T-helper 17 cell (primary cell): ENCODE measurements at regions not wholly inside any gene's neighbourhood (a gene's known extent, or its start where the extent isn't known, plus 50 kb on each side); places are given as distances from the start of the nearest gene placed in this dataset.

Source experiments
- ATAC-seq: fragments of 150-1000 bp; cut with Tn5 transposase; 2 replicates; pipeline ENCODE4 v1.10.0; 2021; ENCODE audit warnings: mild to moderate bottlenecking, moderate library complexity
- DNase-seq, 3 donors: peaks; one replicate each; pipeline versions ENCODE4 v3.0.0 to v3.0.0-alpha.2; 2020 to 2021
- H3K9me3 ChIP-seq: one replicate; pipeline ENCODE4 v1.7.0; 2013; ENCODE audit warnings: low read length, mild to moderate bottlenecking; ENCODE audit not compliant: control insufficient read depth, poor library complexity, severe bottlenecking
- H3K27ac Mint-ChIP-seq: one replicate; pipeline ENCODE4 v1.8.0; 2022; ENCODE audit warnings: mild to moderate bottlenecking, moderate library complexity, mixed read lengths
- H3K27me3 Mint-ChIP-seq: one replicate; pipeline ENCODE4 v1.8.0; 2022; ENCODE audit warnings: mixed read lengths
- H3K36me3 Mint-ChIP-seq: one replicate; pipeline ENCODE4 v1.8.0; 2022; ENCODE audit warnings: low read depth, mixed read lengths
- H3K4me1 Mint-ChIP-seq: one replicate; pipeline ENCODE4 v1.8.0; 2022; ENCODE audit warnings: mild to moderate bottlenecking, mixed read lengths
- H3K4me3 Mint-ChIP-seq: one replicate; pipeline ENCODE4 v1.8.0; 2022; ENCODE audit warnings: mild to moderate bottlenecking, moderate library complexity, mixed read lengths

DNA sequence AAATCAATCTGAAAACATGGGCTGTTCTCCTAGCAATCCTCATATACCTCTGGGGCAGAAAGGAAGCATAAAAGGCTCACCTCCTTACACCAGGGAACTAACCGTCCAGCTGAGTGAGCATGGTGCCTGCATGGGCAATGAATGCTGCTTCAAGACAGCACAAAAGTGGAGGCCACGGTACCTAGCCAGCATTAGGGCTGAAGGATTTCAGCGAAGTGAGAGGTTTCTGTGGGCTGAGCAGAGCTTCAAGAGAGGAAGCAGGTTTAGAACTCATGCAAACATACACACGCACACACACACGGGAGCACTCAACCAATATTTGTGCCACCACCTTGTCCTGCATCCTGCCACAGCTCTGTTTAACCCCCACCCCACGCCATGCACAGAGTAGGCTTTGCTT is 838.5 kb upstream of the TMEM132C start:
- ATAC-seq (no peak), DNase-seq (no peak)
- Mint-ChIP-seq H3K27ac (no peak overlapping the region), H3K27me3 (no peaks in the 10 kb centered on the region), H3K36me3 (peaks cover 2% of the 10 kb centered on the region), H3K4me1 (no peaks in the 10 kb centered on the region), H3K4me3 (no peak overlapping the region)
- H3K9me3 ChIP-seq, result no peaks in the 10 kb centered on the region

DNA sequence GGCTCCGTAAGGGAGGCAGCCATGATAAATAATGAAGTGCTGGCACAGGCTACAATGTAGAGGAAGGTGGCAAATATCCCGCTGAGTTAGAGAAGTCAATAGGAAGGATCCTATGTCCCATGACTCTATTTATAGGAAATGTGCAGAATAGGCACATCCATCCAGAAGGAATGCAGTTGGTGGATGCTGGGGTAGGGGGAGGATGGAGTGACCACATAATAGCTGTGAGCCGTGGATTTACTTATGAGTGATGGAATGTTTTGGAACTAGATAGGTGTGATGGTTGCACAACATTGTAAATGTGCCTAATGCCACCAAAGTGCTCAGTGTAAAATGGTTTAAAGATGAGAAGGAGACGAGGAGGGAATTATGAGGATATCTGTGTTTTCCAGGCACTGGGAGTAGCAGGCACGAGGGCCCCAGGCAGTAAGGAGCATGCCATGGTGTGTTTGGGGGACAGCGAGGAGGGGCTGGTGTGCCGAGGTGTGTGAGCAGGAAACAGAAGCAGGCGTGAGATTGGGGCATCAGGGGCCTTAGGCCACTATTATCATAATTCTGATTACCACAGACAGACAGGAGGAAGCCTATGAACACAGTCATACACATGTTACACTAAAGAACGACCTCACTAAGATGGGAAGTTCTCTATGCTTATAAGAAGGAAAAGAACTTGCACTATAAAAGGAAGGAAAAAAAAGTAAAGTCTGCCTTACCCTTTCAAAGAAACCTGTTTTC is 837.3 kb upstream of the TMEM132C start:
- peaks cover 2% of the 10 kb centered on the region for H3K36me3 Mint-ChIP-seq
- DNase-seq, result no peak
- H3K27ac Mint-ChIP-seq, result no peak overlapping the region
- no peaks in the 10 kb centered on the region for H3K27me3 Mint-ChIP-seq
- H3K9me3 ChIP-seq, result no peaks in the 10 kb centered on the region
- H3K4me1 Mint-ChIP-seq, result no peaks in the 10 kb centered on the region
- H3K4me3 Mint-ChIP-seq, result no peak overlapping the region
- no peak for ATAC-seq

DNA sequence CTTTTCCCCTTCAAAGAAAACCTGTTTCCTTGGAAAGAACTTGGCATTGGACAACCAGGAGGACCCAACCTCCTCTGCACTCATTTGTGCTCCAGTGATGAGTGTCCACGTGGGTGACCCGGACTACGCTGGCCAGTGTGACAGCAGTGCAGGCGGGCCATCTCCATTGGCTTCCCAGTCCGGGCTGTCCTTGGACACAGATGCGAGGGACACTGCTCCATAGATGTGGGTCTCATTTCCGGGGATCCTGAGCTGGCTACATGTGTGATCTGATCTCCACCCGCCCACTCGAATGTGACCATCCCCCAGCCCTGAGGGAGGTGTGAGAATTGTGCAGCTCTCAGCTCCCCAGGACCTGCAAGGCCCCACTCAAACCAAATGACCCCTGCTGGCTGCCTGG is 836.6 kb upstream of the TMEM132C start:
- Mint-ChIP-seq H3K27me3 (no peaks in the 10 kb centered on the region), H3K36me3 (peaks cover 2% of the 10 kb centered on the region), H3K4me3 (no peak overlapping the region), H3K27ac (no peak overlapping the region), H3K4me1 (no peaks in the 10 kb centered on the region)
- H3K9me3 ChIP-seq, result no peaks in the 10 kb centered on the region
- DNase-seq (no peak), ATAC-seq (no peak)

DNA sequence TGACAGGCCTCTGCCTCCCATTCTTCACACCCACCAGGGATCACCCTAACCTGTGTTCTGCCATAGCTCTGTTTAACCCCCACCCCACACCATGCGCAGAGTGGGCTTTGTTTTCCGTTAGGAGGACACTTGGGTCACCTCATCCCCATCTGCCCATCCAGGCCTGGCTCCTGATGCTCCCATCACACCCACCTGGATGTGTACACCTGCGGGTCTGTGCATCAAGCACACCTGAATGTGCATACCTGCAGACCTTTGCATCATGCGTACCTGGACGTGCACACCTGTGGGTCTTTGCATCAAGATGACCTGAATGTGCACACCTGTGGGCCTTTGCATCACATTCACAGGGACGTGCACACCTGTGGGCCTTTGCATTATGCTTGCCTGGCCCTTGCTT is 835.8 kb upstream of the TMEM132C start:
- no peak for ATAC-seq
- H3K36me3 Mint-ChIP-seq, result peaks cover 2% of the 10 kb centered on the region
- H3K27me3 Mint-ChIP-seq, result no peaks in the 10 kb centered on the region
- H3K4me1 Mint-ChIP-seq, result no peaks in the 10 kb centered on the region
- DNase-seq, result no peak
- H3K4me3 Mint-ChIP-seq, result no peak overlapping the region
- H3K9me3 ChIP-seq, result no peaks in the 10 kb centered on the region
- peak overlapping the region; percentile 24 for H3K27ac Mint-ChIP-seq

DNA sequence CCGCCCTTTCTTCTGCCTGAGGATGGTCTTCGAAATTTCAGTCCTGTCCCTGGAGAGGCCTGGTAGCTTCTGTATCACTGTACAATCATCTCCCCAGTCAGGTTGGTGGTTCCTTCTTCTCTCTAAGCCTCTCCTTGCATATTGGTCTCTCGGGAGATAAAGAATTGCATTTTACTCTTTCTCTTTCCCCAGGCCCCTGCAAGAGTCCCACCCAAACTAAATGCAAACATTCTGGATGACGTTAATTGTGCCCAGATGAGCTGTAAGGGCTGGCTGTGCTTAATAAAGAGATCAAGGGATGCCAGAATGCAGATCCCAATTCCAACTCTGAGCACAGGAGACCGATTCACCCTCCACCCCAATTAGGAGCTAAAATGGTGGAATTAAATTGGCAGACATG is 835.4 kb upstream of the TMEM132C start:
- H3K4me1 Mint-ChIP-seq, result no peaks in the 10 kb centered on the region
- no peak for DNase-seq
- no peaks in the 10 kb centered on the region for H3K27me3 Mint-ChIP-seq
- no peak overlapping the region for H3K4me3 Mint-ChIP-seq
- peak overlapping the region; percentile 24 for H3K27ac Mint-ChIP-seq
- no peak for ATAC-seq
- H3K36me3 Mint-ChIP-seq, result peaks cover 2% of the 10 kb centered on the region
- no peaks in the 10 kb centered on the region for H3K9me3 ChIP-seq

DNA sequence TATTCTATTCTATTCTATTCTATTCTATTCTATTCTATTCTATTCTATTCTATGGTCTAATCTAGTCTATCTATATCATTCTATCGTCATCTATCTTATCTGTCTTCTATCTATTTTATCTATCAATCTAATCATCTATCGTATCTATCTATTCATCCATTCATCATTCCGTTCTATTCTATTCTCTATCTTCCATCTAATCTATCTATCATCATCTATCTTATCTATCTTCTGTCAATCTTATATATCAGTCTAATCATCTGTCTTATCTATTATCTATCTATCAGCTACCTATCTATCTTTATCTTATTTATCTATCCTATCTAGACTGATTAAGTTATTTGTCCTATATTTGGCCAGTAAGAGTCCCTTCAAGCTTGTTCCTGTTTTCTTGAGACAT is 831.5 kb upstream of the TMEM132C start:
- DNase-seq (no peak), ATAC-seq (no peak)
- H3K4me3 Mint-ChIP-seq, result no peak overlapping the region
- H3K9me3 ChIP-seq, result no peaks in the 10 kb centered on the region
- no peaks in the 10 kb centered on the region for H3K4me1 Mint-ChIP-seq
- H3K36me3 Mint-ChIP-seq, result no peaks in the 10 kb centered on the region
- H3K27me3 Mint-ChIP-seq, result no peaks in the 10 kb centered on the region
- H3K27ac Mint-ChIP-seq, result no peak overlapping the region

DNA sequence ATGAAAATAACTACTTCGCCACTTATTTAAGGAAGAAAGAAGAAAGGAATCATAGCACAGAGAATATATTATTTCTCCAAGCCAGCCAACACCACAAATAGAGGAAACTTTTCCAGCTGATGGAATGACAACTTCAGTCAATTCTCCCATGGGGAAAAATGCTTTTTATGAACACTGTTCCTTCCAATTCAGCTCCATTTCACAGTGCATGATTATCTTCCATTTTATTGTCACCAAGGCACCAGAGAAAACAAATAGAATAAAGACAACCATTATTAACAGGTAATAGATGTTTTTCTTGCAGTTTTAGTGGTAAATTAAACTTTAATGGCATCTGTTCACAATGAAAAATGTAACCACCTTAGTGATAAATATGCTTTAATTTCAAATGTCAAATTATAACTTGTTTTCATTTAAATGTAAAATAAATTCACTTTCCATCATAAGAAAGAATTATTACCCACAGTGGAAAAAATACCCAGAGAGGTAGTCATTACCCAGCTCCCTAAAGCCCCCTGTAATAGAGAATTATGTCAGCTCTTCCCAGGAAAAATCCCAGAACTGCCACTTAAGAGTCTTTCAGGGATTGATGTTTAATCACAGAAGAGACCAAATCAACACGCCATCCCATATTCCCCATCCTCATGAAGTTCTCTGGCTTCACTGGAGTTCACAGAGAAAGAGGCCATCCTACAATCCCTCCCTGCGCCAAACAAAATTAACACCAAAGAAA is 828.3 kb upstream of the TMEM132C start:
- no peak overlapping the region for H3K4me3 Mint-ChIP-seq
- no peaks in the 10 kb centered on the region for H3K36me3 Mint-ChIP-seq
- H3K27me3 Mint-ChIP-seq, result no peaks in the 10 kb centered on the region
- H3K27ac Mint-ChIP-seq, result no peak overlapping the region
- DNase-seq, result no peak
- no peaks in the 10 kb centered on the region for H3K4me1 Mint-ChIP-seq
- ATAC-seq, result no peak
- no peaks in the 10 kb centered on the region for H3K9me3 ChIP-seq

DNA sequence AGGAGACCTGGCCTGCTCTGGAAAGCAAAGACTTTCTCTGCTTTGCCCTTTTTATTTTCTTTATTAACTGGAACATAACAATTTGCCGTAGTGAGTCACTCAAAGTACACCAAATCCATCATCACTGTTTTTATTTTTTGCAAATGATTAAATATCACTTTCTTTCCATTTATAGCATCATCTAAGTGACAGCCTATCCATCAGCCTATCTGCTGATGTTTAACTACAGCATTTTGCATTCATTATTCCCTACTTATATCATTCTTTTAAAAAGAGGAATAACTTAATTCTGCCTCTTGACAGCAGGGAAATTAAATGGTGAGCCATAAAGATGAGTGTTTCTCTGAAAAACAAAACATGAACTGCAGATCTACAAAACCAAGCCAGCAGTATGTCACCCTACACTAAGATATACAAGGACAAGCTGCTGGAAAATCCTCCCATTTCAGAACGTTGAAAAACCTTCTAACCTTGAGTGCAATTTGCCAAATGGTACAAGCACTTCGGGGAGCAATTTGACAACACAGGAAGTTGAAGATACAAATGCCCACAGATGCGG is 821.3 kb upstream of the TMEM132C start:
- Mint-ChIP-seq H3K4me3 (no peak overlapping the region), H3K27me3 (peaks cover 9% of the 10 kb centered on the region), H3K4me1 (no peaks in the 10 kb centered on the region), H3K27ac (no peak overlapping the region), H3K36me3 (no peaks in the 10 kb centered on the region)
- no peak for DNase-seq
- H3K9me3 ChIP-seq, result no peaks in the 10 kb centered on the region
- ATAC-seq, result no peak

DNA sequence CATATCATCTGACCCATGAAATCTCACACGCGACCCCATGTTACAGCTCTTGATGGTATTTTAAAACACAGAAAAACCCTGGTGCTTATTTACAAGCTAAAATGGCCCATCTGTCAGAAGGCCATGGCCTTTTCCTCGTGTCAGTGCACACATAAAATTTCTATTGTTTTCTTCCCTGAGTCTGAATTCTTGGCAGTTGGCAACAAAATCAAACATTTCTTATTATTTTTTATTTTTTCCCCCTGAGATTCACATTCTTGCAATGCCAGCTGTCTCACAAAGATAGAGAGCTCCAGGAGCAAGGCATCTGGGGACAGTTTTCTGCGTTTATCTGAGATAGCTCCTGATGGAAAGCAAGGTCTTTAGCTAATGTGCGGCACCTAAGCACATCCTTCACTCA is 818.1 kb upstream of the TMEM132C start:
- Mint-ChIP-seq H3K27ac (no peak overlapping the region), H3K36me3 (no peaks in the 10 kb centered on the region), H3K4me3 (no peak overlapping the region), H3K27me3 (peaks cover 15% of the 10 kb centered on the region), H3K4me1 (no peaks in the 10 kb centered on the region)
- DNase-seq (no peak), ATAC-seq (no peak)
- H3K9me3 ChIP-seq, result no peaks in the 10 kb centered on the region

DNA sequence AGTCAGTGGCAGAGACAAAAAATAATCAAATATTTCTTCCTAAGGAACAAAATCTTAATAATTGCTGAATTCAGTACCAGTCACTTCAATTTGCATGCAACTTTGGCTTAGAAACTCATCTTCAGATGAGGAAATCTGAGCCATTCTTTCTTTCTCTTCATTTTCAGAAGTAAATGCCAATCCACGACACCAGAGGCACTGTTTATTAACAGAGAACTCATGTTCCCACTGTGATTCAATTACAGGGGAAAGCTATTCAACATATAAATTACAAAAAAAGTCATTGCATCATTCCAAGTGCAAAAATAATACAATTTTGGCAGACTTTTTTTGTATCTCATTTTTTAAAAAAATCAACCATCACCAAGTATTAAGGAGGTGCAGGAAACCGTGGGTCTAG is 816.1 kb upstream of the TMEM132C start:
- Mint-ChIP-seq H3K36me3 (no peaks in the 10 kb centered on the region), H3K27ac (no peak overlapping the region), H3K27me3 (peaks cover 22% of the 10 kb centered on the region), H3K4me3 (no peak overlapping the region), H3K4me1 (no peaks in the 10 kb centered on the region)
- ATAC-seq (no peak), DNase-seq (no peak)
- no peaks in the 10 kb centered on the region for H3K9me3 ChIP-seq

DNA sequence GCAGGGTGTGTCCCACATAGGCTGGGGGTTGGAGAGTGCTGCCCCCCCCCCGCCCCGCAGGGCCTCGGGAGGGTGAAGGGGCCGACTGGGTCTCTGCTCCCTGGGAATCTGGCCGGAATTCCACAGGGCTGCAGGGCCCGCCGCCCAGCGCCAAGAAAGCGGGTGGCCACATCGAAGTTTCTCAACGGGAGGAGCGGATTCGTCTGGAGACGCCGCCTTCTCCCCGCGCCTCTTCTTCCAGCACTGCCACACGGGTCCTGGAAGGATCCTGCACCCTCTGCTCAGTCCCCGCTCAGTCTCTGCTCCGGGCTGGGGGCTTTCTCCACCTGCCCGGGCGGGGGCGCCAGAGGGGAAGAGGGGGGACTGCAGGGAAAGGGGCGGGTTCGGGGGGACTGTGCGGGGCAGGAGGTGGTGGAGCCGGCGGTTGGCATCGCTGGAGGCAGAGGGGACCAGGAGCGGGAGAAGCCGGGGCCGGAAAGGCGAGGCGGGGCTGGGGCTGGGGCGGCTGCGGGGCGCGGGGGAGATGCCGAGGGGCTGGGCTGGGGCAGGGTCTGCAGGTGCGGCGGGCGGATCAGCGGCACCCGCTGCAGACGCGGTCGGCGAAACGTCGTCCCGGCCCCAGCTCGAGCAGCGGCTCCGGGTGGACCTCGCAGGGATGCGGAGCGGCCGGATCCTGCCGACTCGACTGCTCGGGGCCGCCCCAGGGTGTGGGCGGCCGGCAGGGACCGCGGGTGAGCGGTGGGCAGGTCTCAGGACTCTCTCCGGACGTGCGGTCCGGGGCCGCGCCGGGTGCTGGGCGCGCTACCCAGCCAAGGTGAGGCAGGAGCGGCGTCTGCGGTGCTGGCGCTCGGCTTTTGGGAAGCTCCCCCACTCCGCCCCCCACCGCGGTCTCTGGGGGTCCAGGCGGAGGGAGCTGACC is 811.4 kb upstream of the TMEM132C start:
- no peak for ATAC-seq
- Mint-ChIP-seq H3K36me3 (no peaks in the 10 kb centered on the region), H3K4me3 (peak overlapping the region; percentile 21), H3K27ac (no peak overlapping the region), H3K4me1 (no peaks in the 10 kb centered on the region), H3K27me3 (peaks cover 19% of the 10 kb centered on the region)
- no peak for DNase-seq
- H3K9me3 ChIP-seq, result no peaks in the 10 kb centered on the region

DNA sequence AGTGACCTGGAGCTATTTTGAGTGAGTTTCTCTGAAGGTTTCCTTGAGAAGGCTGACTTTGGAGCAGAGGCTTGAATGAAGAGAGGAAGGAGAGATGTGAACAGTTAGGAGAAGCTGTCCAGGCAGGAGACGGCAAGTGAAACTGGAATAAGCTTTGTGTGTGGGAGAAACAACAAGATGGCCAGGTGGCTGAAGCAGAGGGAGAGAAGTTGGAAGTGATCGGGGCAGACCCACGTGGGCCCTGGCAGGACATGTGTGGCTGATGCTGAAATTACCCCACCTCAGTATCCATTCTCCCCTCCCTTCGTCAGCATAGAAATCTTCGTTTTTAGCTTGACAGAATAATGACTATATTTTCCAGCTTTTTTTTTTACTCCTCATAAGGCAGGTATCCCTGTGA is 809.2 kb upstream of the TMEM132C start:
- DNase-seq (no peak), ATAC-seq (no peak)
- Mint-ChIP-seq H3K4me1 (no peaks in the 10 kb centered on the region), H3K27ac (no peak overlapping the region), H3K27me3 (peaks cover 19% of the 10 kb centered on the region), H3K4me3 (no peak overlapping the region), H3K36me3 (no peaks in the 10 kb centered on the region)
- H3K9me3 ChIP-seq, result no peaks in the 10 kb centered on the region

DNA sequence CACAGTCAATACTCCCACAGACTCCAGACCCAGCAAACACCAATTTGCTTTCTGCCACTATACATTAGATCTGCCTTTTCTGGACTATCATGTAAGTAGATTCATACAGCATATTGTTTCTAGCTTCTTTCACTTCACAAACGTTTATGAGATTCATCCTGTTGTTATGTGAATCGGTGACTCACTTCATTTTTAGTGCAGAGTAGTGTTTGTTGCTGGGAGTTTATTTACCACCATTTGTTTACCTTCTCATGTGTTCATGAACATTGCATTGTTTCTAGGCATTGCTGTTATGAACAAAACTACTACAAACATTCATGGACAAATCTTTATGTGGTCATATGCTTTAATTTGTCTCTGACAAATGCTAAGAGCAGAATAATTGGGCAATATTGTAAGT is 807.8 kb upstream of the TMEM132C start:
- Mint-ChIP-seq H3K36me3 (no peaks in the 10 kb centered on the region), H3K27me3 (peaks cover 22% of the 10 kb centered on the region), H3K4me1 (no peaks in the 10 kb centered on the region), H3K4me3 (no peak overlapping the region), H3K27ac (no peak overlapping the region)
- DNase-seq (no peak), ATAC-seq (no peak)
- no peaks in the 10 kb centered on the region for H3K9me3 ChIP-seq
